HG02970 (cell line): ENCODE measurements at regions not wholly inside any gene's neighbourhood (a gene's known extent, or its start where the extent isn't known, plus 50 kb on each side); places are given as distances from the start of the nearest gene placed in this dataset.
"Not testable (repeated sequence)": the region's sequence is repeated elsewhere in the genome, so short reads cannot be mapped to it uniquely, and the experiment has no call there.

ENCODE experiments used
- ATAC-seq: cut with Tn5 transposase; IDR thresholded peaks from one replicate; pipeline ENCODE4 v1.9.1; 2021; ENCODE audit warnings: mild to moderate bottlenecking, moderate library complexity, moderate number of reproducible peaks; ENCODE audit not compliant: unreplicated experiment, low FRiP score

DNA sequence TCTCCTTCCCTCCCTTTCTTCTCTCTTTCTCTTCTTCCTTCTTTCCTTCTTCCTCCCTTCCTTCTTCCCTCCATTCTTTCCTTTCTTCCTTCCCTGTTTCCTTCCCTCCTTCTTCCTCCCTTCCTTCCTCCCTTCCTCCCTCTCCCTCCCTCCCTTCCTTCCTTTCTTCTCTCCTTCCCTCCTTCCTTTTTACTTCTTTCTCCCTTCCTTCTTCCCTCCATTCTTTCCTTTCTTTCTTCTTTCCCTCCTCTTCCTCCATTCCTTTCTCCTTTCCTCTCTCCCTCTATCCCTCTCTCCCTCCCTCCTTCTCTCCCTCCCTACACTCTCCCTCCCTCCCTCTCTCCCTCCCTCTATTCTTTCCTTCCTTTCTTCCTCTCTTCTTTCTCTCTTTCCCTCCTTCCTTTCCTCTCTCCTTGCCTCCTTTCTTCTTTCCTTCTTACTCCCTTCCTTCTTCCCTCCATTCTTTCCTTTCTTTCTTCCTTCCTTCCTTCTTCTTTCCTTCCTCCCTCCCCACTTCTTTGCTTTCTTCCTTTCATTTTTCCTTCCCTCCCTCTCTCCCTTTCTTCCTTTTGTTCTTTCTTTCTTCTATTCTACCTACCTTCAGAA, 200.4 kb upstream of the SSTR4 start:
- ATAC-seq: no peak

DNA sequence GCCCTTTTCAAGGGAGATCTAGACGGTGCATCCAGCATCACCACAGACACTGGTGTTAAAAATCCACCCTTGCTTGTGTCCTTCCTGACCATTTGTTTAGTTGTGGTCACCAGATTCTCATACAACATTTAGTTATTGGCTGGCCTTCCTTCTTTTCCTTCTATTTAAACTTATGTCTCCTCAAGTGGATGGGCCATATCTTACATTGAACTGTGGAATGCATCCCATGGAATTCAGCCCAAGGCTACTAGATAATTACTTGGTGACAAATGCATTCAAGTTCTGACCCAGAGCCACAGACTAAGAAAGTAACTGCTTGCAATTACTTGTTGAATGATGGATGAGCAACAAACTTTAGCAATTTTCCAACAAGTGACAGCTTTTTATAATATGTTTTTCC, 198.9 kb upstream of the SSTR4 start:
- no peak for ATAC-seq

- no peak for ATAC-seq
Measured at GRCh38 chr20:22836877-22837276, 198.2 kb upstream of the SSTR4 start.

GRCh38 chr20:22838001-22838400, 197.1 kb upstream of the SSTR4 start:
- ATAC-seq: no peak

- no peak for ATAC-seq
Measured at GRCh38 chr20:22841846-22842245, 193.3 kb upstream of the SSTR4 start.

- no peak for ATAC-seq
Measured at GRCh38 chr20:22842793-22843192, 192.3 kb upstream of the SSTR4 start.

GRCh38 chr20:22844959-22845358, 190.2 kb upstream of the SSTR4 start:
- ATAC-seq: no peak

GRCh38 chr20:22846863-22847262, 188.2 kb upstream of the SSTR4 start:
- ATAC-seq: no peak

DNA sequence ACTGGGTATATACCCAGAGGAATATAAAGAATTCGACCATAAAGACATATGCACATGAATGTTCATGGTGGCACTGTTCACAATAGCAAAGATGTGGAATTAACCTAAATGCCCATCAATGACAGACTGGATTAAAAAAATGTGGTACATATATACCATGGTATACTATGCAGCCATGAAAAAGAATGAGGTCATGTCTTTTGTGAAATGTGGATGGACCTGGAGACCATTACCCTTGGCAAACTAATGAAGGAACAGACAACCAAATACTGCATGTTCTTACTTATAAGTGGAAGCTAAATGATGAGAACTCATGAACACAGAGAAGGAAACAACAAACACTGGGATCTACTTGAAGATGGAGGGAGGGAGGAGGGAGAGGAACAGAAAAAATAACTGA, 186.7 kb upstream of the SSTR4 start:
- ATAC-seq: no peak

- not testable (repeated sequence) for ATAC-seq
Measured at GRCh38 chr20:22851679-22852346, 183.3 kb upstream of the SSTR4 start.

GRCh38 chr20:22861231-22861980, 173.7 kb upstream of the SSTR4 start:
- ATAC-seq: no peak

- no peak for ATAC-seq
Measured at GRCh38 chr20:22861990-22862389, 173.1 kb upstream of the SSTR4 start.

DNA sequence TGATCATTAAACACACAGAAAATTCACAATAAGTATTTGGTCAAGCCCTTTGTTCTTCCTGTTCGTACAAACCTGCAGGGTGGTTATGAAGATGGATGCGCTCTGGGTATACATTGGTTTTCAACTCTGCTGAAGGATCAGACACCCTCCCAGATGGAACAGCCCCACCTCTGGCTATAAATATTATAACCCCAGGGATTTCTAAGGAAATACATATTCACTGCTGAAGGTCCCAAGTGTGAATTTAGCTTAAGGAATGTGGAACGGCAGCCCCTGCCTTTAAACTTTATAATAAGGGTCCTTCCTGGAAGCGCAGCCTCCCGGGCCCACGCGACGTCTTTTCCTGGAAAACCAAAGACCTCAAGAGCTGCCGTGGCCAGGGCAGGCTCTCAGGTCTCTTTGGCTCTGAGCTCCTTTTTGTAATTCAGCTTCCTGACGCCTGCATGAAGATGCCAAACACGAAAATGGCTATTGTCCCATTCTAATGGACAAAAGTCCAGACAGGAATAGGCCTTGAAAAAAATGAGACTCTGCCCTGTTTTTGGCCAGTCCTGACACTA, 172.4 kb upstream of the SSTR4 start:
- ATAC-seq: no peak

- no peak for ATAC-seq
Measured at GRCh38 chr20:22863826-22864225, 171.3 kb upstream of the SSTR4 start.

- no peak for ATAC-seq
Measured at GRCh38 chr20:22866812-22867341, 168.2 kb upstream of the SSTR4 start.

DNA sequence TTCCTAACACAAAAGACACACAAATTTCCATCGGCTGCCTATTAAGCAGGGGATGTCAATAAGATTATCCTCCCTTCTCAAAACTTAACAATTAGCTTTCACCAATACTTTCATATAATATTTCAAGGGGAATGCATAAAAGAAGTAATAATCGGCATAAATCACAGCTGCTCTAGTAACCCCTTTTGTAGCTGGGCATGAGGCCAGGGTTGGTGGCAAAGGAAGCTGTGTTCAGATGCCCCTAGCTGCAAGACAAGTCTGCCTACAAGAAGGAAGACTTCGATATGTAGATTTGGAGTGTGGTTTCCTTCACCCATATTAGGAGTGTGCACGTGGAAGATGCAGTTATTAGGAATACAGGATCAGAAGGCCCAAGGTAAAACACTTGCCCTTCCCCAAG, 156.9 kb upstream of the SSTR4 start:
- ATAC-seq: no peak

DNA sequence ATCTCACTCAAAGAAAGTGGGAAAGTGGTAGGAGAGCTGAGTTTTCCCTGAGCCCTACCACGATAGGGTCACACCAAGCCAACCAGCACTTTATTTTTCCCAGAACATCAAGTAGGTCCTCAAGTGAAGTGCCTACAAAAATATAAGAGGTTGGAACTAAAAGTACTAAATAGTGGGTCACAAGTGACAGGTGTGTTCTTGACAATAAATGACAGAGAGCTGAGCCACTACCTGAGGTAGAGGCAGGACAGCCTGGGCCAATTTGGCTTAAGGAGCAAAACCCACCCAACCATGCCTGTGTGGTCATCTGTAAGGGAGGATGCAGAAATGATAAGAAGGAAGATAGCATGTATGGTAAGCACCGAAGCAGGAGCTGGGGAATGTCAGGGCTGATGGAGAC, 154.8 kb upstream of the SSTR4 start:
- ATAC-seq: no peak

DNA sequence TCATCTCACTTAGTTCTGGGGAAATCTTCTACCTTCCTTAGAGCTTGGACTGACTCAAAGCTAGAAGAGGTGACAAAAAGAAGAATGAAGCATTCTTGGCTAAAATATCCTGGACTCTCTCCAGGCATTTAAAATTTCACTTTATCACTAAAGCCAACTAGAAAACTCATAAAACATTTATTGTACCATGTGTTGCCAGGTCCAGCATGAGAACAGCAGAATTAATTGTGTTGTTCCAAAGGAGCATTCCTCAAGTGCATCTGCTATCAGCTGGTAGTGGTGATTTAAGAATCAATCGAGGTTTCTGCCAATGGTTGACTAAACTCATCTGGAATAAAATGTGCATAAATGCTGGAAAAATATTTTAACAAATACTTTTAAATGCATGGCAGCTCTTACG, 147.3 kb upstream of the SSTR4 start:
- no peak for ATAC-seq

- no peak for ATAC-seq
Measured at GRCh38 chr20:22890594-22891300, 144.4 kb upstream of the SSTR4 start.

DNA sequence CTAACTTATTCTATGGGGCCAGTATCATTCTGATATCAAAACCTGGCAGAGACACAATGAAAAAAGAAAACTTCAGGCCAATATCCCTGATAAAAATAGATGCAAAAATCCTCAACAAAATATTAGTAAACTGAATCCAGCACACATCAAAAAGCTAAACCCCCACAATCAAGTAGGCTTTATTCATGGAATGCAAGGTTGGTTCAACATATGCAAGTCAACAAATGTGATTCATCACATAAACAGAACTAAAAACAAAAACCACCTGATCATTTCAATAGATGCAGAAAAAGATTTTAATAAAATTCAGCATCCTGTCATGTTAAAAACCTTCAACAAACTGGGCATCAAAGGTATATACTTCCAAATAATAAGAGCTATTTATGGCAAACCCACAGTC, 133.9 kb upstream of the SSTR4 start:
- no peak for ATAC-seq

- ATAC-seq: no peak
Measured at GRCh38 chr20:22901921-22902320, 133.2 kb upstream of the SSTR4 start.
